HEK293 (cell line): ENCODE measurements at regions not wholly inside any gene's neighbourhood (a gene's known extent, or its start where the extent isn't known, plus 50 kb on each side); places are given as distances from the start of the nearest gene placed in this dataset.

Experiments
- CTCF ChIA-PET: fragments of 350-600 bp; formaldehyde crosslinking; extraction: SDS; loops from one replicate; lab custom pipeline; 2021; ENCODE audit warnings: antibody characterized with exemption; lab: Yijun Ruan, JAX
- POLR2A ChIA-PET: fragments of 300-600 bp; formaldehyde crosslinking; extraction: SDS; loops from one replicate; lab custom pipeline; 2020; ENCODE audit warnings: antibody characterized with exemption, inconsistent platforms; lab: Yijun Ruan, JAX
- H3K27ac ChIP-seq: fragments of 200-500 bp; sonication (Bioruptor generic); 2 replicates; pipeline ENCODE4 v1.5.1; 2014; ENCODE audit warnings: low read depth, low read length, control low read depth, inconsistent platforms; ENCODE audit errors: extremely low read depth
- H3K36me3 ChIP-seq, 2 experiments: fragments of 200-500 bp in 1 of 2; sonication (Bioruptor generic) in 1 of 2; 1 replicate in 1 of 2; 2 replicates in 1 of 2; pipeline ENCODE4 v1.5.1; 2014 to 2017; ENCODE audit warnings: inconsistent platforms in 2 of 2, low read length in 2 of 2; ENCODE audit not compliant: control insufficient read depth in 2 of 2, insufficient read depth in 1 of 2
- H3K4me1 ChIP-seq: fragments of 200-500 bp; sonication (Bioruptor generic); 2 replicates; pipeline ENCODE4 v1.5.1; 2014; ENCODE audit warnings: mild to moderate bottlenecking, low read length, inconsistent platforms; ENCODE audit not compliant: control insufficient read depth, insufficient read depth
- H3K4me3 ChIP-seq: 2 replicates; pipeline ENCODE4 v1.5.1; 2011; ENCODE audit warnings: low read depth, mild to moderate bottlenecking, control low read depth, low read length, moderate library complexity
- H3K9me3 ChIP-seq: fragments of 200-500 bp; sonication (Bioruptor generic); 2 replicates; pipeline ENCODE4 v1.5.1; 2014; ENCODE audit warnings: low read depth, low read length, inconsistent platforms; ENCODE audit not compliant: control insufficient read depth, insufficient read depth
- BCL11A ChIP-seq: fragments of 450-650 bp; formaldehyde crosslinking; IDR thresholded peaks from 2 replicates; pipeline ENCODE4 v1.5.1; 2016; ENCODE audit warnings: low read depth, missing biosample characterization, missing genetic modification characterization
- EGR2 ChIP-seq: fragments of 450-650 bp; formaldehyde crosslinking; IDR thresholded peaks from 2 replicates; pipeline ENCODE4 v1.5.1; 2016; ENCODE audit warnings: low read depth, missing biosample characterization, missing genetic modification characterization
- GLI2 ChIP-seq: fragments of 450-650 bp; formaldehyde crosslinking; IDR thresholded peaks from 2 replicates; pipeline ENCODE4; 2017; ENCODE audit warnings: missing biosample characterization, missing genetic modification characterization, low read depth, borderline replicate concordance
- KLF1 ChIP-seq: fragments of 450-650 bp; formaldehyde crosslinking; IDR thresholded peaks from 2 replicates; pipeline ENCODE4 v1.5.1; 2016; ENCODE audit warnings: missing biosample characterization, missing genetic modification characterization
- OSR2 ChIP-seq: fragments of 450-650 bp; formaldehyde crosslinking; IDR thresholded peaks from 2 replicates; pipeline ENCODE4 v1.5.1; 2016; ENCODE audit warnings: missing biosample characterization, missing genetic modification characterization
- ZNF223 ChIP-seq: fragments of 450-650 bp; formaldehyde crosslinking; IDR thresholded peaks from 2 replicates; pipeline ENCODE4 v1.5.1; 2016; ENCODE audit warnings: missing biosample characterization, missing genetic modification characterization
- ZNF248 ChIP-seq: fragments of 450-650 bp; formaldehyde crosslinking; IDR thresholded peaks from 2 replicates; pipeline ENCODE4 v1.5.1; 2017; ENCODE audit warnings: missing biosample characterization, missing genetic modification characterization
- ZNF366 ChIP-seq: fragments of 450-650 bp; formaldehyde crosslinking; conservative IDR thresholded peaks from 2 replicates; pipeline ENCODE4 v1.5.1; 2016; ENCODE audit warnings: missing biosample characterization, missing genetic modification characterization
- ZNF558 ChIP-seq: fragments of 450-650 bp; formaldehyde crosslinking; IDR thresholded peaks from 2 replicates; pipeline ENCODE4 v1.5.1; 2016; ENCODE audit warnings: missing biosample characterization, missing genetic modification characterization
- ZNF660 ChIP-seq: fragments of 450-650 bp; IDR thresholded peaks from 2 replicates; pipeline ENCODE4 v1.5.1; 2018; ENCODE audit warnings: missing biosample characterization, mild to moderate bottlenecking, missing genetic modification characterization
- ZNF76 ChIP-seq: fragments of 450-650 bp; formaldehyde crosslinking; IDR thresholded peaks from 2 replicates; pipeline ENCODE4; 2016; ENCODE audit warnings: low read depth, missing biosample characterization, missing genetic modification characterization, borderline replicate concordance
- ZNF792 ChIP-seq: fragments of 450-650 bp; formaldehyde crosslinking; IDR thresholded peaks from 2 replicates; pipeline ENCODE4 v1.5.1; 2016; ENCODE audit warnings: missing biosample characterization, missing genetic modification characterization
- ZNF837 ChIP-seq: fragments of 450-650 bp; formaldehyde crosslinking; IDR thresholded peaks from 2 replicates; pipeline ENCODE4 v1.5.1; 2016; ENCODE audit warnings: missing biosample characterization, missing genetic modification characterization
- ZSCAN23 ChIP-seq: fragments of 450-650 bp; formaldehyde crosslinking; IDR thresholded peaks from 2 replicates; pipeline ENCODE4 v1.5.1; 2016; ENCODE audit warnings: missing biosample characterization, missing genetic modification characterization
- ZSCAN5A ChIP-seq: fragments of 450-650 bp; formaldehyde crosslinking; IDR thresholded peaks from 2 replicates; pipeline ENCODE4 v1.5.1; 2016; ENCODE audit warnings: missing biosample characterization, missing genetic modification characterization
- TF ChIP-seq, protein P1 (sequence below): fragments of 450-650 bp; formaldehyde crosslinking; IDR thresholded peaks from 2 replicates; pipeline ENCODE4 v1.5.1; 2016; ENCODE audit warnings: missing biosample characterization, missing genetic modification characterization
- TF ChIP-seq, protein P2 (sequence below): fragments of 450-650 bp; formaldehyde crosslinking; IDR thresholded peaks from 2 replicates; pipeline ENCODE4 v1.5.1; 2016; ENCODE audit warnings: missing biosample characterization, missing genetic modification characterization
- TF ChIP-seq, protein P3 (sequence below): fragments of 450-650 bp; formaldehyde crosslinking; IDR thresholded peaks from 2 replicates; pipeline ENCODE4 v1.5.1; 2017; ENCODE audit warnings: missing biosample characterization, mild to moderate bottlenecking, missing genetic modification characterization, moderate library complexity
- TF ChIP-seq, protein P4 (sequence below): fragments of 450-650 bp; formaldehyde crosslinking; IDR thresholded peaks from 2 replicates; pipeline ENCODE4 v1.5.1; 2017; ENCODE audit warnings: missing biosample characterization, missing genetic modification characterization

DNA sequence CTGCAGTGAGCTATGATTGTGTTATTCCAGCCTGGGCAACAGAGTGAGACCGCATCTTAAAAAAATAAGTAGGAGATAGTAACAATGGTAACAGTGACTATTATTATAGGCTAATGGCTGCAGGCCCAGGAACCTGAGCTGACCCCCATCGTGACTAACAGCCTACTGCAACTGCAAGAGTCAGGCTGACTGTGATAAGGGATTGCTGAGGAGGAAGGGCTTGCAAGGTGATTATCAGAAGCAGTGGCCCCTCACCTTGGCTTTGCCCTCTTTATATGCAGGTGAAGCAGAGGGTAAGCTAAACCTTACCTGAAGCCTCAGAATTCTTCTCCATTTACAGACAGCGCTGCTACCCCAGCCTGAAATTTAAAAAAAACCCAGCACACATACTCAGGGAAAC lies 83.9 kb upstream of the SDK1 start:
- ChIA-PET CTCF (interaction anchor here (0.5 kb wide), 1 partner anchor 30 kb away, joined by 3 read pairs; no protein-coding TSS in a partner anchor), POLR2A (no interaction called here)
- no peak overlapping the region for H3K27ac ChIP-seq
- no peaks in the 10 kb centered on the region for H3K4me1 ChIP-seq
- TF ChIP-seq, protein P1, sequence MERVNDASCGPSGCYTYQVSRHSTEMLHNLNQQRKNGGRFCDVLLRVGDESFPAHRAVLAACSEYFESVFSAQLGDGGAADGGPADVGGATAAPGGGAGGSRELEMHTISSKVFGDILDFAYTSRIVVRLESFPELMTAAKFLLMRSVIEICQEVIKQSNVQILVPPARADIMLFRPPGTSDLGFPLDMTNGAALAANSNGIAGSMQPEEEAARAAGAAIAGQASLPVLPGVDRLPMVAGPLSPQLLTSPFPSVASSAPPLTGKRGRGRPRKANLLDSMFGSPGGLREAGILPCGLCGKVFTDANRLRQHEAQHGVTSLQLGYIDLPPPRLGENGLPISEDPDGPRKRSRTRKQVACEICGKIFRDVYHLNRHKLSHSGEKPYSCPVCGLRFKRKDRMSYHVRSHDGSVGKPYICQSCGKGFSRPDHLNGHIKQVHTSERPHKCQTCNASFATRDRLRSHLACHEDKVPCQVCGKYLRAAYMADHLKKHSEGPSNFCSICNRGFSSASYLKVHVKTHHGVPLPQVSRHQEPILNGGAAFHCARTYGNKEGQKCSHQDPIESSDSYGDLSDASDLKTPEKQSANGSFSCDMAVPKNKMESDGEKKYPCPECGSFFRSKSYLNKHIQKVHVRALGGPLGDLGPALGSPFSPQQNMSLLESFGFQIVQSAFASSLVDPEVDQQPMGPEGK (tag by site-specific recombination) = no peak
- TF ChIP-seq, protein P2, sequence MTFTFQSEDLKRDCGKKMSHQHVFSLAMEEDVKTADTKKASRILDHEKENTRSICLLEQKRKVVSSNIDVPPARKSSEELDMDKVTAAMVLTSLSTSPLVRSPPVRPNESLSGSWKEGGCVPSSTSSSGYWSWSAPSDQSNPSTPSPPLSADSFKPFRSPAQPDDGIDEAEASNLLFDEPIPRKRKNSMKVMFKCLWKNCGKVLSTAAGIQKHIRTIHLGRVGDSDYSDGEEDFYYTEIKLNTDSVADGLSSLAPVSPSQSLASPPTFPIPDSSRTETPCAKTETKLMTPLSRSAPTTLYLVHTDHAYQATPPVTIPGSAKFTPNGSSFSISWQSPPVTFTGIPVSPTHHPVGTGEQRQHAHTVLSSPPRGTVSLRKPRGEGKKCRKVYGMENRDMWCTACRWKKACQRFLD (tag by site-specific recombination) = no peak
- TF ChIP-seq OSR2 (no peak), ZNF223 (no peak), ZNF366 (tag by site-specific recombination) (no peak), ZSCAN23 (tag by site-specific recombination) (no peak), ZNF660 (no peak)
- TF ChIP-seq, protein P3, sequence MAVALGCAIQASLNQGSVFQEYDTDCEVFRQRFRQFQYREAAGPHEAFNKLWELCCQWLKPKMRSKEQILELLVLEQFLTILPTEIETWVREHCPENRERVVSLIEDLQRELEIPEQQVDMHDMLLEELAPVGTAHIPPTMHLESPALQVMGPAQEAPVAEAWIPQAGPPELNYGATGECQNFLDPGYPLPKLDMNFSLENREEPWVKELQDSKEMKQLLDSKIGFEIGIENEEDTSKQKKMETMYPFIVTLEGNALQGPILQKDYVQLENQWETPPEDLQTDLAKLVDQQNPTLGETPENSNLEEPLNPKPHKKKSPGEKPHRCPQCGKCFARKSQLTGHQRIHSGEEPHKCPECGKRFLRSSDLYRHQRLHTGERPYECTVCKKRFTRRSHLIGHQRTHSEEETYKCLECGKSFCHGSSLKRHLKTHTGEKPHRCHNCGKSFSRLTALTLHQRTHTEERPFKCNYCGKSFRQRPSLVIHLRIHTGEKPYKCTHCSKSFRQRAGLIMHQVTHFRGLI (tag by site-specific recombination) = no peak
- H3K9me3 ChIP-seq = no peaks in the 10 kb centered on the region
- no peak overlapping the region for H3K4me3 ChIP-seq
- H3K36me3 ChIP-seq = no peaks in the 10 kb centered on the region

- no peak overlapping the region for H3K4me3 ChIP-seq
- TF ChIP-seq ZSCAN5A (tag by site-specific recombination) (no peak), ZNF248 (no peak), ZSCAN23 (tag by site-specific recombination) (no peak), ZNF223 (no peak), ZNF660 (no peak), ZNF837 (tag by site-specific recombination) (no peak), ZNF558 (no peak), ZNF76 (no peak), GLI2 (tag by site-specific recombination) (no peak), EGR2 (no peak), BCL11A (tag by site-specific recombination) (no peak), ZNF792 (tag by site-specific recombination) (no peak), KLF1 (tag by site-specific recombination) (no peak)
- TF ChIP-seq, protein P4, sequence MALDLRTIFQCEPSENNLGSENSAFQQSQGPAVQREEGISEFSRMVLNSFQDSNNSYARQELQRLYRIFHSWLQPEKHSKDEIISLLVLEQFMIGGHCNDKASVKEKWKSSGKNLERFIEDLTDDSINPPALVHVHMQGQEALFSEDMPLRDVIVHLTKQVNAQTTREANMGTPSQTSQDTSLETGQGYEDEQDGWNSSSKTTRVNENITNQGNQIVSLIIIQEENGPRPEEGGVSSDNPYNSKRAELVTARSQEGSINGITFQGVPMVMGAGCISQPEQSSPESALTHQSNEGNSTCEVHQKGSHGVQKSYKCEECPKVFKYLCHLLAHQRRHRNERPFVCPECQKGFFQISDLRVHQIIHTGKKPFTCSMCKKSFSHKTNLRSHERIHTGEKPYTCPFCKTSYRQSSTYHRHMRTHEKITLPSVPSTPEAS (tag by site-specific recombination) = no peak
- CTCF ChIA-PET = interaction anchor here (0.7 kb wide), 2 partner anchors 332 to 353 kb away, joined by 3 read pairs; no protein-coding TSS in a partner anchor
These were observed 82.4 kb upstream of the SDK1 start for GRCh38 chr7:3218411-3219225.

More at GRCh38 chr7:3218411-3219225, 82.4 kb upstream of the SDK1 start:
- no peaks in the 10 kb centered on the region for H3K36me3 ChIP-seq
- POLR2A ChIA-PET = interaction anchor here (0.6 kb wide), 1 partner anchor 14 kb away, joined by 3 read pairs; no protein-coding TSS in a partner anchor
- H3K4me1 ChIP-seq = no peaks in the 10 kb centered on the region
- no peak overlapping the region for H3K27ac ChIP-seq
- no peaks in the 10 kb centered on the region for H3K9me3 ChIP-seq
